NCI-H1694 treated with DMSO at 0.1 percent for 48 hours (cell line): ENCODE measurements at regions not wholly inside any gene's neighbourhood (a gene's known extent, or its start where the extent isn't known, plus 50 kb on each side); places are given as distances from the start of the nearest gene placed in this dataset.
"Not testable (repeated sequence)": the region's sequence is repeated elsewhere in the genome, so short reads cannot be mapped to it uniquely, and the experiment has no call there.

Experiments used
- DNase-seq: peaks from one replicate; lab custom pipeline; 2025; lab: John Stamatoyannopoulos, UW

GRCh38 chr5:111976705-111977435, 219.9 kb upstream of the NREP start:
- DNase-seq: no peak

- no peak for DNase-seq
Measured at GRCh38 chr5:111975133-111975532, 218.1 kb upstream of the NREP start.

- DNase-seq: no peak
Measured at GRCh38 chr5:111973961-111974360, 217.0 kb upstream of the NREP start.

GRCh38 chr5:111972548-111972947, 215.6 kb upstream of the NREP start:
- DNase-seq: no peak

- DNase-seq: no peak
Measured at GRCh38 chr5:111972080-111972479, 215.1 kb upstream of the NREP start.

- no peak for DNase-seq
Measured at GRCh38 chr5:111968459-111968858, 211.5 kb upstream of the NREP start.

- no peak for DNase-seq
Measured at GRCh38 chr5:111967463-111967862, 210.5 kb upstream of the NREP start.

- no peak for DNase-seq
Measured at GRCh38 chr5:111966290-111966689, 209.3 kb upstream of the NREP start.

- no peak for DNase-seq
Measured at GRCh38 chr5:111963555-111963954, 206.6 kb upstream of the NREP start.

GRCh38 chr5:111962906-111963305, 205.9 kb upstream of the NREP start:
- no peak for DNase-seq

GRCh38 chr5:111961862-111962261, 204.9 kb upstream of the NREP start:
- DNase-seq: no peak

- DNase-seq: no peak
Measured at GRCh38 chr5:111960476-111961215, 203.7 kb upstream of the NREP start.

- no peak for DNase-seq
Measured at GRCh38 chr5:111958851-111959250, 201.9 kb upstream of the NREP start.

GRCh38 chr5:111956765-111957164, 199.8 kb upstream of the NREP start:
- not testable (repeated sequence) for DNase-seq

- DNase-seq: no peak
Measured at GRCh38 chr5:111954516-111955395, 197.8 kb upstream of the NREP start.

GRCh38 chr5:111953351-111954127, 196.5 kb upstream of the NREP start:
- DNase-seq: no peak

- DNase-seq: no peak
Measured at GRCh38 chr5:111952555-111952954, 195.6 kb upstream of the NREP start.

- DNase-seq: no peak
Measured at GRCh38 chr5:111950660-111951059, 193.7 kb upstream of the NREP start.

- DNase-seq: no peak
Measured at GRCh38 chr5:111948092-111948841, 191.3 kb upstream of the NREP start.

- DNase-seq: no peak
Measured at GRCh38 chr5:111946556-111946955, 189.6 kb upstream of the NREP start.

GRCh38 chr5:111945535-111945934, 188.5 kb upstream of the NREP start:
- DNase-seq: no peak
